Stimulated activated CD4-positive, alpha-beta T cell treated with anti-CD3 and anti-CD28 coated beads, Interleukin-15, amount 100 ng/mL, for 48 hours (primary cell): ENCODE measurements at regions not wholly inside any gene's neighbourhood (a gene's known extent, or its start where the extent isn't known, plus 50 kb on each side); places are given as distances from the start of the nearest gene placed in this dataset.
"Not testable (repeated sequence)": the region's sequence is repeated elsewhere in the genome, so short reads cannot be mapped to it uniquely, and the experiment has no call there.

Experiments
- DNase-seq, 2 donors: peaks; one replicate each; pipeline ENCODE4 v3.0.0-alpha.2; 2020; ENCODE audit warnings: low read depth in 2 of 2

DNA sequence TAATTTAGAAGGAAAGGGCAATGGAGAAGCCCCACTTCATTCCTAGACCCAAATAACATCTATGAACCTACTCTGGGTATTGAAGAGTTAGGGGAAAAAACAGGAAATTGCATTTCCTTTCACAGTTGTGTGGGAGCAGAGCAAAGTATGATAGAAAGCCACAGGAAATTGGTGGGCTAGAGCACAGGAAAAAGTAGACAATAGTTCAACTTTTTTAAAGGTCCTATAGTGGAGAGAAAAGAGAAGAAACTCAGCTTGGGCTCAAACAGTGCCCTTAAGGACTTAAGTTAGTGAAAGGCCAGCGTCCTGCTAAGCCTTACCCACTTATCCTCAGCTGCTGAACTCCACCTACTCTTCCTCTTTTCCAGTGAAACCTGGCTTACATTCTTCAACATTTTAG is 258.1 kb downstream of the DPY19L2 start:
- no peak for DNase-seq

DNA sequence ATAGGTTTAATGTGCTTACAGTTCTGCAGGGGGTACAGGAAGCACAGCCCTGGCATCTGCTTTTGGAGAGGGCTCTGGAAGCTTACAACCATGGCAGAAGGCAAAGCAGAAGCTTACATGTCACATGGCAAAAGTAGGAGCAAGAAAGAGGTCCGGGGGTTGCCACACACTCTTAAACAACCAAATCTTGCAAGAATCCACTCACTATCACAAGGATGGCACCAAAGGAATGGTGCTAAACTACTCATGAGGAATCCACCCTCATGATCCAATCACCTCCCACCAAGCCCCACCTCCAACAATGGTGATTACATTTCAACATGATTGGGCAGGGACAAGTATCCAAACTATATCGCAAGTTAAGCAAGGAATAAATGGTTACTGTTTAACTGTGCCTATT is 255.8 kb upstream of the AVPR1A start:
- DNase-seq: no peak

GRCh38 chr12:63404611-63405010 is 253.6 kb upstream of the AVPR1A start:
- no peak for DNase-seq

GRCh38 chr12:63403256-63403655 is 252.3 kb upstream of the AVPR1A start:
- DNase-seq: no peak

DNA sequence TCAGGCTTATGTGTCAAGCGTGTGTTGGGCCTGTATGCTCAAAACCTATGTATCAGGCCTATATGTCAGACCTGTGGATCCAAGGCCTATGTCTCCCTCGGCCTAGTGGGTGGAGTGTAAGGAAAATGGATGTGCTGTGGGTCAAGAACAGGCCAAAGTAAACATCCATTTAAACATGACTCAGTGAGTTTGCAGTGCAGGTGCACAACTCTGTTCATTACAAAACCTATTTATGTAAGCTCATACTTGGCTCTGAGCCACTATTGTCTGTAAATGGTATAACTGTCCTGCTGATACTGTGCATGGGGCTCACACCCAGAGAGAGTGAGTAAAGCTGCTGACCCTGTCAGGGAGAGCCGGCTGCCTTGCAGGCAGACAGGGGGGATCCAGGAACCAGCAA is 249.7 kb upstream of the AVPR1A start:
- no peak for DNase-seq

- DNase-seq: no peak
These were observed 249.3 kb upstream of the AVPR1A start for GRCh38 chr12:63400318-63400717.

GRCh38 chr12:63397807-63398206 is 246.8 kb upstream of the AVPR1A start:
- no peak for DNase-seq

- DNase-seq: no peak
These were observed 245.1 kb upstream of the AVPR1A start for GRCh38 chr12:63396135-63396534.

GRCh38 chr12:63394983-63395382 is 244.0 kb upstream of the AVPR1A start:
- DNase-seq: no peak

DNA sequence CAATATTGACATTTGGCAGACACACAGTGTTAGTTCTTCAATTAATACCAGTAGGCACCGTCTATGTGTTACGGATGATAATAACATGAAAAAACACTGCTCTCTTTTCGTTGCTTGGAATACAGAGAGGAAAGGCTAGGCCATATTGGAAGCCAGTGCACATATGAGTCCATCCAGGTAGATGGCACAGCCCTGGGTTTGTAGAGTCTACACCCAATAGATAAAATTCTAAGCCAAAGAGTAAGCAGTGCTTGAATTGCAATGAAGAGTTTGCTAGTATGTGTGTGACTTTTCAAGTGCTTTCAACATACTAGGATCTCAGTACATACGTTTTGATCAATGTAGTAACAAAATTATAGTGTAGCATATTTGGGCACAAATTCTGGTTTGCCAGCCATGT is 243.3 kb upstream of the AVPR1A start:
- no peak for DNase-seq

- DNase-seq: no peak
These were observed 238.2 kb upstream of the AVPR1A start for GRCh38 chr12:63389211-63389610.

DNA sequence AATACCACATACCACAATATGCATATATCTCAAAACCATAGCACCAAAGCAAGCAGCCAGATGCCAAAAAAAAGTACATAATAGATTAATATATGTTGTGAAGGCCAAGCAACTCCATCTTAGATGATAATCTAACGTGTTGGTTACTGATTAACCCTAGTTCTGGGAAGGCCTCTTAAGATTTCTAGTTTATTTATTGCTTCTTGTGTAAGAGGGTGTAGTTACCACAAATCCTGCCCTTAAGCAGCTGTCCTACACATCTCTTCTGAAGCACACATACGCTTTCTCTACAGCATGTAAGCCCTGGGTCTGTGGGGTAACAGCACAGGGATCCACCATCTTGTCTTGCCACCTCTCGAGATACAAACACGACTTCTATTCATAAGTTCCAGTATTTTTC is 236.8 kb upstream of the AVPR1A start:
- DNase-seq: no peak

DNA sequence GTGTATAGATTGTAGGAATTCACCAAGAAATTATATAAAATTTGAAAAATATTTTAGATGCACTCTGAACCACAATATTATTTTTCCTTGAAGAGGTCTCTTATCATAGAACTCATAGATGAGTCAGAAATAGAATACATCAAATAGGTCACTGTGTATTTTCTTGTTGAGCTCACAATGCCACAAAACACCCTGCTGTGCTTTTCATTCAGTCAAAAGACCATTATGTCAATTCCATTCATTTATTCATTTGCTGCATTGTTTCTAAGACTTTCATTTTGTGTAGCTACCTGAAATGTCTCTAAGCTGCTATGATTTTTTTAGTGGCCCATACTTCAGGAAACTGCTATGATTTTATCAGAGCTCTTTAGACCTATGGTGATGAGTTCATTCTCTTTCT is 231.9 kb upstream of the AVPR1A start:
- DNase-seq: no peak

GRCh38 chr12:63362791-63363190 is 211.8 kb upstream of the AVPR1A start:
- DNase-seq: no peak

- no peak for DNase-seq
These were observed 211.2 kb upstream of the AVPR1A start for GRCh38 chr12:63362166-63362565.

GRCh38 chr12:63354969-63355368 is 204.0 kb upstream of the AVPR1A start:
- DNase-seq: no peak

GRCh38 chr12:63353559-63353958 is 202.6 kb upstream of the AVPR1A start:
- DNase-seq: no peak

- DNase-seq: no peak
These were observed 200.4 kb upstream of the AVPR1A start for GRCh38 chr12:63351370-63351769.

DNA sequence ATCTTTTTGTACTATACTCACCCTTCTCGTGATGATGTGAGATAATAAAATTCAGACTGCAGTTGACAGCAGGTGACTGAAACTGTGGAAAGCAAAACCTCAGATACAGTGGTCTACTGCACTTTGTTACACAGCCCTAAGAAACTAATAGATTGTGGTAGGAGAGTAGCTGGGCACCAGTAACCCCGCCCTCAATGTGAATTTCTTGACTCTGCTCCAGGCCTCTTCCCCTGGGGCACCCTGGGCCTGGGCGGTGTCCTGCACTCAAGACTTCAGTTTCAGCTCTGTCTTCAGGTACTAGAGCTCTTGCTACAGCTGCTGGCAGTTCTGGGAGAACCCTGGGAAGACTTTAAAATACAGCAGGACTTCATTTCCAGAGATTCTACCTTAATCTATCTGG is 197.6 kb upstream of the AVPR1A start:
- DNase-seq: no peak

DNA sequence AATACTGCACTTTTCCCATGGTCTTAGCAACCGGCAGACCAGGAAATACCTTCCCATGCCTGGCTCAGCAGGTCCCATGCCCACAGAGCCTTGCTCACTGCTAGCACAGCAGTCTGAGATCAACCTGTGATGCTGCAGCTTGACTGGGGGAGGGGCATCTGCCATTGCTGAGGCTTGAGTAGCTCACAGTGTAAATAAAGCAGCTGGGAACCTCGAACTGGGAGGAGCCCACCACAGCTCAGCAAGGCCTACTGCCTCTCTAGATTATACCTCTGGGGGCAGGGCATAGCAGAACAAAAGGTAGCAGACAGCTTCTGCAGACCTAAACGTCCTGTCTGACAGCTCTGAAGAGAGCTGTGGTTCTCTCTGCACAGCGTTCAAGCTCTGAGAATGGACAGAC is 186.2 kb upstream of the AVPR1A start:
- not testable (repeated sequence) for DNase-seq

- no peak for DNase-seq
These were observed 175.3 kb upstream of the AVPR1A start for GRCh38 chr12:63326260-63326659.

- no peak for DNase-seq
These were observed 174.8 kb upstream of the AVPR1A start for GRCh38 chr12:63325757-63326156.

- no peak for DNase-seq
These were observed 172.9 kb upstream of the AVPR1A start for GRCh38 chr12:63323942-63324341.

GRCh38 chr12:63321373-63321772 is 170.4 kb upstream of the AVPR1A start:
- DNase-seq: no peak
